HG02870 (cell line): ENCODE measurements at regions not wholly inside any gene's neighbourhood (a gene's known extent, or its start where the extent isn't known, plus 50 kb on each side); places are given as distances from the start of the nearest gene placed in this dataset.
A peak's percentile ranks its signal among the peaks of the same experiment; 100 is the strongest.

Experiments used
- ATAC-seq: cut with Tn5 transposase; IDR thresholded peaks from one replicate; pipeline ENCODE4 v1.9.1; 2021; ENCODE audit warnings: mild to moderate bottlenecking, moderate library complexity; ENCODE audit not compliant: unreplicated experiment

GRCh38 chr9:129476821-129477611 is 143.9 kb downstream of the C9orf50 start:
- no peak for ATAC-seq

- no peak for ATAC-seq
Measured at GRCh38 chr9:129474740-129475404, 146.0 kb downstream of the C9orf50 start.

GRCh38 chr9:129473523-129474244 is 147.2 kb downstream of the C9orf50 start:
- ATAC-seq = no peak

GRCh38 chr9:129472651-129473102 is 148.2 kb downstream of the C9orf50 start:
- no peak for ATAC-seq

DNA sequence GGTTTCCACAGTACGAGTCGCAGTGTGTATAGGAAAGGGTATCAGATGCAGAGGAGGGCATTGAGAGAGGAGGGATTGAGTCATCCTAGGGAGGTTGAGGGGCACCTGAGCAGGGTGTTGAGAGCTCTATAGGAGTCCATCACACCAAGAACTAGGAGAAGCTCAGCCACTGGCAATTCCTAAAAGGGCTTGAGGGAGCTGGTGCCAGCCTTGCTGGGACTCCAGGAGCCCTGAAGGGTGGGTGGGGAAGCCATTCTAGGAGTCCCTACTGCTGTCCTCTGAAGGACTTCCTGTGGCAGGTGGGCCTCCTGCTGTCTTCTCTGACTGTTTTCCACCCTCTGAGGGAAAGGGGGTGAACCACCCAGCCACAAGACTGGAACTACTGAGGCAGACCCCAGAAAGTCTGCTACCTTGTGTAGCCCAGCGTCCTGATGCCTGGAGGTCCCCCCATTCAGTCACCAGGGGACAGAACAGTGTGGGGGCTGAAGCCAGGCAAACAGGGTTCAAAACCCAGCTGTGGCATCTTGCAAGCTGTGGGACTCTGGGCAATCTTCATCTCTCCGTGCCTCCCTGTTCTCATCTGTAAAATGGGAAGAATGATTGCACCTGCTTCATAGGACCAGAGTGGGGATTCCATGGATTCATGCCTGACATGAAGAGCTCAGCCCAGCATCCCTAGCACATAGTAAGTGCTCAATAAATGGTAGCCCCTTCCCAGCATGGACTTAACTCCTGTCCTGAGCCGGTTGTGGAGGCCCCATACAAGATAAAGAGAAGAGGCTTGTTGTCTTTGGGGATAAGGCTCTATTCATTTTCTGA is 149.5 kb downstream of the C9orf50 start:
- ATAC-seq = no peak

- no peak for ATAC-seq
Measured at GRCh38 chr9:129469988-129470316, 150.9 kb downstream of the C9orf50 start.

GRCh38 chr9:129469188-129469987 is 151.5 kb downstream of the C9orf50 start:
- ATAC-seq = no peak

GRCh38 chr9:129467739-129468666 is 152.9 kb downstream of the C9orf50 start:
- ATAC-seq = no peak

DNA sequence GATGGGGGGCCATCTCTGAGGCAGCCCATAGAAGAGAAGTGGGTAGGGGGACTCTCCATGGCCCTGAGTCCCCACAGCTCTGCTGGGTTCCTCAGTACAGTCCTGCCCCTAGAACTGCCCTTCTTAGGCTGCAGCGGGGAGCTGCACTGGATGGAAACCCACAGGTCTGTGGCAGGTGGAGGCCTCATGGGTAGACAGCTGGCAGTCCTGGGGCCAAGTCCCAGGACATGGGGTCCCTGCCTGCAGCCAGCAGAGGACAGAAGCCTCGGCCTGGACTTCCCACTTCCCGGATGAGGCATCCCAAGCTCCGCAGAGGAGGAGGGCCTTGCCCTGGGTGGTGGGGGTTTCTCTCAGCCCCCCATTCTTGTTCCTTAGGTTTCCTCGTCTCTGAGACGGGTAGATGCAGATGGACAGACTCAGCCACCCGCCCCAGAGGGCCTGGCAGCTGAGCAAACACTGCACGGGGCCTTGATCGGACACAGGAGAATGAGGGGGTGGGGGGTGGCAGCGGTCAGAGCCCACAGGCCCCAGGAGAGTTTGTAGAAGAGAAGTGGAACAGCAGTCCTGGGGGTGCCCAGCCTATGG is 153.8 kb downstream of the C9orf50 start:
- no peak for ATAC-seq

GRCh38 chr9:129465834-129466535 is 154.9 kb downstream of the C9orf50 start:
- no peak for ATAC-seq

DNA sequence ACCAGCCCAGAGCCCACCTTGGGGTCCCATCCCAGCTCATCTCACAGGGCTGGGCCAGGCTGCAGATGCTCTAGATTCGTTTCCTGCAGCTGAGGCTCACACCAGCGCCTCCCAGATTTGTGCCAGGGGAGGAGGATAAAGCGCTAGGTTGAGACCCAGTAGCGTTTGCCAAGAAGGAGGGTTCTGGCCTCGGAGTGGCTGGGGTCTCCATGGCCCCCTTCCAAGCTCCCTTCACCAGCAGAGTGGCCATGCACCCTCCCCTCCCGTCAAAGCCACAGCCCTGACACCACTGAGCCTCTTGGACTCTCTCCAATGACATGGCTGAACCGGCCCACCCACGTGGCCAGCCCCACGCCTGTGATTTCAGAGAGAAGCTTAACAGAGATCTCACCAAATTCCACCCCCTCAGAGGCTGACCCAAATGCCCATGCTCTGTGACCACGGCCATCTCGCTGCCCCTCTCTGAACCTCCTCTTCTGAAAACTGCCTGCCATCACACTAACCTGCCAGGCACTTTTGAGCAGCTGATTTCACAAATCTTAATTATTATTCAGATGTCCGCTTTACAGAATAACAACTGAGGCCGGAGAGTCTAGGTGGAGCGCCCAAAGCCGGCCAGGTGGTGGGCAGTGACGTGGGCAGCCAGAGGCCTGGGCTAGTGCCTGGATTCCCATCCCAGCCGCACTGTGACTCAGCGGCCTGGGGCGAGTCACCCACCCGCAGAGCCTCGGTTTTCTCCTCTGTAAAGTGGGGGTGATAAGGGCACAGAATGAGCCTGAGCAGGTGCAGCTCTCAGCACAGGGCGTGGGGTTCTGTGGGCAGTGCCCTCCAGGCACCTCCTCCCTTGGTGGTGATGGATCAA is 155.7 kb downstream of the C9orf50 start:
- ATAC-seq = no peak

DNA sequence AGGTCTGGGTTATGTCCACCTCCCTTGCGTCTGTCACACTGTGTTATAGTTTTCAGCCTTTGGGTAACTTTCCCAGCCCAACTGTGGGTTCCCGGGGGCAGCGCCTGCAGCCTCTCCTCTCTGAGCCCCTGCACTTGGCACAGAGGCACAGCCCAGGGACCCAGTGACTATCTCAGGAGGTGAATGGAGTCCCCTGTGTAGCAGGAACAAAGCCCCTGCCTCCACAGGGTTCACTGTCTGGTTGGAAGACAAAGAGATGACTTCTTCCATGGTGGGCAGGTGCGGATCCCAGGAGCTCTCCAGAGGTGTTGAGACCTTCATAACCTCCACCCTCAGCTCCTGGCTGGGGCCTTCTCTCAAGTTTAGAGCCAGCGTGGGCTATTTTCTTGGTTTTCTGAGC is 156.9 kb downstream of the C9orf50 start:
- no peak for ATAC-seq

GRCh38 chr9:129463477-129463876 is 157.4 kb downstream of the C9orf50 start:
- no peak for ATAC-seq

GRCh38 chr9:129462360-129462759 is 158.5 kb downstream of the C9orf50 start:
- no peak for ATAC-seq

DNA sequence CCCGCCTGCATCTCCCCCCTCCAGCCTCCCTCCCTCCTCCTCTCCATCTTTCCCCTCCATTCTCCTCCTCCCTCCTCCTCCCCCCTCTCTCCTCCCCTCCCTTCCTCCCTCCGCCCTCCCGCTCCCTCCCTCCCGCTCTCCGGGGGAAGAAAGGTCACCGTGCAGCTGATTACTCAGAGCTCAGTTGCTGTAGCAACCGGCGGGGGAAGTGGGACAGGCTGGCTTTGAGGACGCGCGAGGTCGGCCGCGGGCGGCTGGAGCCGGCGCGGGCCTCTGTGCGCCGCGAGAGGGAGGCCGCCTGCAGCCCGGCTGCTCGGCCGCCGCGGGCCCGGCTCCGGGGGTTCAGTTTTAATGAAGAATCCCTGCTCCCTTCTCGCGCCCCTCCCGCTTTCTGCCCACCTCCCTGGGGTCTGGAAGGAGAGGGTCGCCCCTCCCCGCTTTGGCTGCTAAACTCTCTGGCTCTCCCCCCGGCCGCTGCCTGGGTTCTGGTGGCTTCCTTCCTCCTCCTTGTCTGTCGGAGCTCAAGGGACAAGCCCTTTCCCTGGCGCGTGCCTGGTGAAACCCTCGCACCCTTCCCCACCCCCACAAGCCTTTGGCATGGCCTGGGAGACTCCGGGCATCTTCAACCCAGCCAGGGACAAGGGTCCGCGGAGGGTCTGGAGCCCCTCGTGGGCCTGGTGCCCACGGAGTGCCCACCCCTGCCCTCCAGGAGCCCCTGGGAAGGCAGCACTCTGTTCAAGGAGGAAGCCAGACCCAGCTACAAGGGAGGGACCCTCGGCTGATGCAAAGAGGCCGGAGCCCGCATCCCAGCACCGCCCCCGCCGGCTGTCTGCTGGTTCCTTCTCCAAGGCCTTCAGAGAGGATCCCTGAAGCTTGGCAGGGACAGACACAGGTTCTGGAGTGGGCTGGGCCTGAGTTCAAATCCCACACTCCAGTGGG is 160.3 kb downstream of the C9orf50 start:
- ATAC-seq = peak; percentile 67
